ENCODE measurements at regions not wholly inside any gene's neighbourhood (a gene's known extent, or its start where the extent isn't known, plus 50 kb on each side); places are given as distances from the start of the nearest gene placed in this dataset.
"Not testable (repeated sequence)": the region's sequence is repeated elsewhere in the genome, so short reads cannot be mapped to it uniquely, and the experiment has no call there.

DNA sequence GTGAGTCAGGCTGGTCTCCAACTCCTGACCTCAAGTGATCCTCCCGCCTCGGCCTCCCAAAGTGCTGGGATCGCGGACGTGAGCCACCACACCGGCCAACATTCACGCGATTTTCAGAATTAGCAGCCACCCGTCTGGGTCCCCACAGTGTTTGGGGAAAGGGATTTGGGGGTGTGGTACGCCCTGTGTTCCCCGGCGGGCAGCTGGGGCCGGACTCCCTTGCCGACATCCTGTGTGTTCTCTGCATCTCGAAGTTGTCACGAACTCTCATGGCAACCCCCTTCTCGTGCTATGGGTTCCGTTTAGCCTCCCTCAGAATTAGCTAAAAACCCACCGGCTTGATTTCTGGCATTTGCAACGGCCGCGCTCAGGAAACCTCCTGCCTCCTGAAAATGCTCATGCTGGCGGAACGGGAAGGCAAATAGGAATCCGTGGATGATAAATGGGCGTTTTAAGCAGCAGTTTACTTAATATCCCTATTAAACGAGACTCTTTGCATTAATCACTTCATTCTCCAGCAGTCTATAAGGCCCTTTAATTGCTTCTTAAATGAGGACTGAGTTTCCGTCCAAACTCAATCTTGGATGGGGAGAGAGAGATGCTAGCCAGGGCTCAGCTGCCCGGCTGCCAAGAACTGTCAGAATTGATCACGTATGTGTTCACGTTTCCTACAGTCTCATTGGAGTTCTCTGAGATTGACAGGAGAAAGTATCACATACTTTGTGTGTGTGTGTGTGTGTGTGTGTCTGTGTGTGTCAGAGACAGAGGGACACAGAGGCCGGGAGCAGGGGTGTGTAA is 78.9 kb upstream of the PPP2R3B start:
- no peak for DNase-seq

DNA sequence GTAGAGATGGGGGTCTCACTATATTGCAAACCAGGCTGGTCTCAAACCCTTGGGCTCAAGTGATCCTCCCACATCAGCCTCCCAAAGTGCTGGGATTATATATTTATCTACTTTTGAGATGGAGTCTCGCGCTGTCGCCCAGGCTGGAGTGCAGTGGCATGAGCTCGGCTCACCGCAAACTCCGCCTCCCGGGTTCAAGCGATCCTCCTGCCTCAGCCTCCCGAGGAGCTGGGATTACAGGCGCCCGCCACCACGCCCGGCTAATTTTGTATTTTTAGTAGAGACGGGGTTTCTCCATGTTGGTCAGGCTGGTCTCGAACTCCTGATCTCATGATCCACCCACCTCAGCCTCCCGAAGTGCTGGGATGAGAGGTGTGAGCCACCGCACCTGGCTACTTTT is 80.1 kb upstream of the PPP2R3B start:
- not testable (repeated sequence) for DNase-seq

DNA sequence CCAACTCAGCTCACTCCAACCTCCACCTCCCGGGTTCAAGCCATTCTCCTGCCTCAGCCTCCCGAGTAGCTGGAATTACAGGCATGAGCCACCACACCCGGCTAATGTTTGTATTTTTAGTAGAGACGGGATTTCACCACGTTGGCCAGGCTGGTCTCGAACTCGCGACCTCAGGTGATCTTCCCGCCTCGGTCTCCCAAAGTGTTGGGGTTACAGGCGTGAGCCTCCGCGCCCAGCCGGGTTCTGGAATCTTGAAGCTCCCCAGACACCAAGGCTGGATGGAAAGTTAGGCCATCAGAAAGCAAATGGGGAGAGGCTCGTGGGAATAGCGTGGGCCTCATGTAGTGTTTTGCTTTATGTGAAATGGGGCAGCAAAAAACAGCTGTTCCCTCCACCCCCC is 81.0 kb upstream of the PPP2R3B start:
- DNase-seq, result not testable (repeated sequence)

DNA sequence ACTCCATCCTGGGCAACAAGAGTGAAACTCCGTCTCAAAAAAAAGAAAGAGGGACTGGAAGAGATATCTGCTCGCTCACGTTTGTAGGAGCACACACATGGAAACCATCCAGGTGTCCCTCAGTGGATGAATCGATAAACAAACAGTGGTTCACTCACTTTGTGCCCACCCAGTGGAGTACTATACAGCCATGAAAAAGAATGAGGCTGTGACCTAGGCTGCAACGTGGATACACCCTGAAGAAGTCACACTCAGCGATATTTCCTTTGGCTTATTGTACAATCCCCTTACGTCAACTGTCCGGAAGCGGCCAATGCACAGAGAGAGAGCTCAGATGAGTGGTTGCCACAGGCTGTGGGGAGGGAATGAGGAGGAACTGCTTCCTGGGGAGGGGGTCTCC is 82.3 kb upstream of the PPP2R3B start:
- DNase-seq, result no peak

DNA sequence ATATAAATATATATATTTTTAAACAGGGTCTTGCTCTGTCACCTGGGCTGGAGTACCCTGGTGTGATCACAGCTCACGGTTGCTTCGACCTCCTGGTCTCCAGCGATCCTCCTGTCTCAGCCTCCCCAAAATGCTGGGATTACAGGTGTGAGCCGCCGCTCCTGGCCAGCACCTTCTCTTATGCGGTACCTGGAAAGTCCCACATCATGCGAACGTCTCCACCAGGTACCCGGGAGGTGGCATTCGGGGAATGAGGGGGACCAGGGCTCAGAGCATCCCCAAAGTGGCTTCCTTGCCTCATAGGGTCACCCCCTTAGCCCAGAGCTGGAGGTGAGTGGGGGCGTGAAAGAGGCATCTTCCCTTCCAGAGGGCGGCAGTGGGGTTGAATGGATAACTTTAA is 84.0 kb upstream of the PPP2R3B start:
- no peak for DNase-seq

DNA sequence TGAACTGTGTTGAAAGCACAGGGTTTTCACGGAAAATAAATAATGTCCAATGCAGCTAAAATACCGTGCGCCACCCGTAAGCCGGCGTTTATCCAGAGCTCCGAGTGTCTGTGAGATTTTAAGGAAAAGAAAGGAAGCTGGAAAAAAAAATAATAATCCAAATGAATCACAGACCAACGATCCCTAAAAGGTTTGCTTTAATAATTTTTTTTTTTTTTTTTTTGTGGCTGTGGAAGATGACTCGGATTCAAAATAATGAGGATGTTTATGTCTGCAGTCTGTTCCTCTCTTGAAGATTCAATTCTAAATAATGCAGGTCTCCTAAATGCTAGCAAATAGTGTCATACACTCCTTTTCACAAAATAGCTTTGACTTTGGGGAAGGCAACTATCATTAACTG is 84.6 kb upstream of the PPP2R3B start:
- DNase-seq, result no peak

DNA sequence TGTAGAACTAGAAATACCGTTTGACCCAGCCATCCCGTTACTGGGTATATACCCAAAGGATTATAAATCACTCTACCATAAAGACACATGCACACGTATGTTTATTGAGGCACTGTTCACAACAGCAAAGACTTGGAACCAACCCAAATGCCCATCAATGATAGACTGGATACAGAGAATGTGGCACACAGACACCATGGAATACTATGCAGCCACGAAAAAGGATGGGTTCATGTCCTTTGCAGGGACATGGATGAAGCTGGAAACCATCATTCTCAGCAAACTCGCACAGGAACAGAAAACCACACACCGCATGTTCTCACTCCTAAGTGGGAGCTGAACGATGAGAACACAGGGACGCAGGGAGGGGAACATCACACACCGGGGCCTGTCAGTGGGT is 85.6 kb upstream of the PPP2R3B start:
- not testable (repeated sequence) for DNase-seq

- no peak for DNase-seq
Measured at GRCh38 chrX:475926-476723, 89.4 kb upstream of the PPP2R3B start.

DNA sequence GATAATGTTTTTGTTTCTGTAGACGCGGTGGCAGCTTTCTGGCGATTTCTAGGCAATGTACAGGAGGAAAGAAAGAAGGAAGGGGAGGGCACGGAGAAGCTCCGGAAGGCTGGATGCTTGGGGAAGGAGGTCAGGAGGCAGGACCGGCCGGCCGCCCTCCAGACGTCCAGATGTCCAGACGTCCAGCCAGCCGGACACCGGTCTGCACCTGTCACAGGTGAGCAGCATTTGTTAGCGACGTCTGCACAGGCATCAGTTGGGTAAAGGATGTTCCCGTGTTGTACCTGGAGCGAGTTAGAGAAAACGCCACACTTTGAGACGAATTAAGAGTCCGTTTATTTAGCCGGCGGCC is 90.0 kb upstream of the PPP2R3B start:
- no peak for DNase-seq

DNA sequence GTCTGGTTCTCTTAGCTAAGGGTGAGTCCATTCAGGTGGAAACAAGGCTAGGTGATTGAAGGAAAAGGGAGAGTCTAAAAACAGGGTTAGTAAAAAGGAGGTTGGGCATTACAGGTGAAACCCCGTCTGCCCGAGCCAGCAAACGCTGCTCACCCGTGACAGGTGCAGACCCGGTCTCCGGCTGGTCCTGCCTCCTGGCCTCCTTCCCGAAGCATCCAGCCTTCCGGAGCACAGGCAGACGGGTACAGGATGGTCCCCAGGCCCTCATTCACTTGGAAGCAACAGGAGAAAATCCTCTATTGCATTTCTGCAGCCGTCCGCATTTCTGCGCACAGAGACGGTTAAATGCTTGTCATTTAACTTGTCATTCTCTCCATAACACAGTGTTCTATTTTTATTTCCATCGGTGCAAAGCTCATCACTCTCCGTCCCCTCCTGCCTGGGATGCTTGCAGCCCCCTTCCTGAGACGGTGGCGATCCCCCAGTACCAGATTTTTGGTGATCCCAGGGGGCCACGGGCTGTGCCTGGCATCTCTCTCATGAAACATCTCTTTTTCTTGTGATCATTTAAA is 90.8 kb upstream of the PPP2R3B start:
- no peak for DNase-seq

DNA sequence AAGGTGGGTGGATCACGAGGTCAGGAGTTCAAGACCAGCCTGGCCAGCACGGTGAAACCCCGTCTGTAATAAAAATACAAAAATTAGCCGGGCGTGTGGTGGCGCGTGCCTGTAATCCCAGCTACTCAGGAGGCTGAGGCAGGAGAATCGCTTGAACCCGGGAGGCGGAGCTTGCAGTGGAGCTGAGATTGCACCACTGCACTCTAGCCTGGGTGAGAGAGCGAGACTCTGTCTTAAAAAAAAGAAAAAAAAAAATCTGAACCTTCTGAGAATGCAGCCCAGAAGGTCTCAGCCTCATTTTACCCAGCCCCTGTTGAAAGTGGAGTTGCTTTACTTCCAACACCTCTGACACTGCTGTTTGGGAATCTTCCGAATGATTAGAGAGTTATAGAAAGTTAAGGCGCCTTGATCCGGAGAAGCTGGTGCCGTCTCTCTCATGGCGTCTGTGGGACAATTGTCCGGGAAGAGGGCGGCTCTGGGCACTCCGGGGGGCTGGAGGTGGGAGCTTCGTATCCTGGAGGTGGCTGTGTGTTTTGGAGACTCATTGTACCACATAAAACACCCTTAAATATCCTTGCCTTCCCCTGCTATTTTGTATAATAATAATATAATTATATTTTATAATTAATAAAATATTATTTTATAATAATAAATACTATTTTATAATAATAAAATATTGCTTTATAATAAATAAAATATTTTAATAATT is 92.7 kb upstream of the PPP2R3B start:
- no peak for DNase-seq

GRCh38 chrX:480861-481417 is 94.2 kb upstream of the PPP2R3B start:
- no peak for DNase-seq

GRCh38 chrX:482192-482701 is 95.5 kb upstream of the PPP2R3B start:
- no peak for DNase-seq

DNA sequence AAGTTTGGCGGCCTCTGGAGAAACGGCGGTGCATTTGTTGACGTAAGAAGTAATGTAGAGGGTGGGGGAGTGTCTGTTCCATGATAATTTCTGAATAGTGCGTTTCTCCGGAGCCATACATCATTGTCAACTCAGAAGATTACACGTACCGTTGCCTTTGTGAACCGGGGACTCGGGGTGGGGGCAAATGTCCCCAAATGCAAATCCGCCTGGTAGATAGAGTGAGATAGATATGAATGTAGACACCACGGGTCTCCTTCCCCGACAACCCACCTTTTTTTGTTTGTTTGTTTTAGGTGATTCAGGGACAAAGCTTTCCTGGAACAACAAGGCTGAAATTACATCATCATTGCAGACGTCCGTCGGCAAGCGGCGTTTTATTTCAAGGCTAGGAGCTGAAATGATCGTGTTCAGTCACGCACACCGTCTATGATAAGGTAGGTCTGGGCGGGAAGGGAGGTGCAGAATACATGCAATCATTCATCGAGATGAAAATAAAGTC is 96.0 kb upstream of the PPP2R3B start:
- DNase-seq, result no peak

- DNase-seq, result no peak
Measured at GRCh38 chrX:485368-485767, 98.7 kb upstream of the PPP2R3B start.

DNA sequence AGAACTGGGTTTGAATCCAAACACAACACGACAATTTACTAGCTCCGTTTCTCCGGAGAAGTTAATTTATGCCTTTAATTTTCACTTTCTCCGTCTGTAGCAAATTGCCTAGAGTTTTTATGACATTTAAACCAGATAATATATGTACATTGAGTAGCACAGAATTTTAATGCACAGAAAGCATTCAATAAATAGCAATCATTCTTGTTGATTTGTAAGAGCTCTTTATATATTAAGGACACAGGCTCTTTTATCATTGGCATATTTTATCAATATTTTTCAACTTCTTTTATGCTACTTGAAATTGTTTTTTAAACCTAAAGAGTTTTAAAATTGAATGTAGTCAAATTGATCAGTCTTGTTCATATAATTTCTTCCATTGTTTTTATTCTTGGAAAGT is 99.6 kb upstream of the PPP2R3B start:
- no peak for DNase-seq

- no peak for DNase-seq
Measured at GRCh38 chrX:487836-488235, 101.1 kb upstream of the PPP2R3B start.

- DNase-seq, result no peak
Measured at GRCh38 chrX:489820-490219, 103.1 kb upstream of the PPP2R3B start.

- no peak for DNase-seq
Measured at GRCh38 chrX:497186-498014, 110.7 kb upstream of the PPP2R3B start.

GRCh38 chrX:498901-499300 is 112.2 kb upstream of the PPP2R3B start:
- not testable (repeated sequence) for DNase-seq

DNA sequence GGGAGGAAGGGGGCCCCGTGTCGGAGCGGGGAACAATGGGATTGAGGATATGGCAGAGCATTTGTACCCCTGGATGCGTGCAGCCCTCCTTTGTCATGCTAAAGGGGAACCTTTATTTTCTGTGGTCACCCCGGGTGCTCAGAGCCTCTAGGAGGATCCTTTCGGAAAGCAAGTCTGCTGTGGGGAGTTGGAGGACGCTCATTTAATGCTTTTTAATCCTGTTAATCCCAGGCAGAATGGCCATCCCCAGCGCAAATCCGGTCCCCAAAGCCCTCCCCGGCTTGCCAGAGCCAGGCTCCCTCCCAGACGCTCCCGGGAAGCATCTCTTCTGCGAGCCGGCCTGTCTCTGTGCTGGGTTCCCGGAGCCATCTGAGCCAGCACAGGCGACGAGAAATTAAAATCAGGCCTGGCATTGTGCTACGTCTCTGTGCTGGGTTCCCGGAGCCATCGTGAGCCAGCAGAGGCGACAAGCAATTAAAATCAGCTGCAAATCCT is 113.2 kb upstream of the PPP2R3B start:
- no peak for DNase-seq

Data from activated effector memory CD4-positive, alpha-beta T cell treated with Interleukin-2 at 50 U/mL for 16 hours (primary cell).